M059J (cell line): ENCODE measurements at regions not wholly inside any gene's neighbourhood (a gene's known extent, or its start where the extent isn't known, plus 50 kb on each side); places are given as distances from the start of the nearest gene placed in this dataset.
A peak's percentile ranks its signal among the peaks of the same experiment; 100 is the strongest.

Source experiments
- DNase-seq: peaks from one replicate; pipeline ENCODE4 v3.0.0-alpha.2; 2012; ENCODE audit warnings: low read depth

DNA sequence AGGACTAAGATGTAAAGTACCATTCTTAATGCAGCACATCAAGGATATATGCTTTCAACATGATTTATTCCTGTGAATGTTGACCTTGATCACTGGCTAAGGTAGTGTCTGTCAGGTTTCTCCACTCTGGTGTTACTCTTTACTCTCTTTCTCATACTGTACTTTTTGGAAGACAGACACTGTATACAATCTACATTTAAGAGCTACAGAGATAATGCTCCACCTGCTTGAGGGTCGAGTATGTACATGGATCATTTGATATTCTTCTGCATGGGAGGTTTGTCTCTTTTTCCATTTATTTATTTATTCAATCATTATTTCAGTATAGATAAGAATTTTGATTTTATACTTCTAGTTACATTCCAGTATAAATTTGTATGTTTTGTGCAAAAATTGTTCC, 199.5 kb upstream of the RGPD4 start:
- DNase-seq: no peak

DNA sequence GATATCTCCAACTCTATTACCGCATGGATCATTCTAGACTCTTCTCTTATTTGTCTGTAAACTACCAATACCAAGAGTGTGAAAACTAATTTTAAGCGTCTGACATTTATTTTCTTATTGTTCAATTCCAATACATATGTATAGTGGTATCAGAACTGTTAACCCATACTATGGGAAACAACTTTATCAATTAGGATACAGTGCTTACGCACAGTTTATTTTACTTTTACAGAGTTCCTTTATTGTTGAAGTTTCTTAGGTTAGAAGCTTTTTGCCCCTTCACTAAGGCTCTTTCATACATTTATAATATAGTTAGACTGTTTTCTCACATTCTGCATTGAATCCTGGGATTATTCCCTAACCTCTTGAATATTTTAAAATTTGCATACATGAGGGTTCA, 198.8 kb upstream of the RGPD4 start:
- no peak for DNase-seq

DNA sequence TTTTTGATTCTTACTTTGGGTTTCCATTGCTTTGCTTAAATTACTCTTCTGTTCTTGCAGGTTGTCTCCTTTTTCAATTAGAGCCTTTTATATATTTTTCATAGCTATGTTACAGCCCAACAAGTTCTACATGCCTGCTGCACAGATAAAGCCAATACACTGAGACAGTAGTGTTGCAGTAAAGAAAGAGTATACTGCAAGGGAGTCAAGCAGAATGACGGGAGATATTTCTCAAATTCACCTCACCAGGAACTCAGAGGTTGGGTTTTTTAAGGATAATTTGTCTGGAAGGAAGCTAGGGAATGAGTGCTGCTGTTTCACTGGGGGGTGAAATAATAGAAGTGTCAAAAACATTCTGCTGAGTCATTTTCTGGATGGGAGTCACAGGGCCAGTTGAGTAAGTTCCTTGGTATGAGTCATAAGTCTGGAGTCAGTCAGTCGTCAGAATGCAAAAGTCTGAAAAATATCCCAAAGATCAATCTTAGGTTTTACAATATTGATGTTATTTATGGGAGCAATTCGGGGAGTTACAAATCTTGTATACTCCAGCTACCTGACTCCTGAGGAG, 193.0 kb upstream of the RGPD4 start:
- DNase-seq: peak; percentile 87

DNA sequence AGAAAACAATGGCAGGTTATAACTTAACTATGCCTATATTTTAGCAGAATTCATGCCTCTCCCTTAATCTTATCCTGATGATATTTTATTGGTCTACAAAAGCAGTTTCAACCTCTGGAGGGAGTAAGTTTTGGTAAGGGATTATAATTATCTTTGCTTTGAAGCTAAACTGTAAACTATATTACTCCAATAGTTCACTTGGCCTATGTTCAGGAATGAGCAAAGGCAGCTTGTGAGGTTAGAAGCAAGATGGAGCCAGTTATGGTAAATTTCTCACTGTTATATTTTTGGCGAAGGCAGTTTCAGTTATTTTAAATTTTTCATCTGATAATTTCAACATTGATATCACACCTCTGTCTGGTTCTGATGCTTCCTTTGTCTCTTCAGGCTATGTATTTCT, 192.5 kb upstream of the RGPD4 start:
- DNase-seq: peak; percentile 23

DNA sequence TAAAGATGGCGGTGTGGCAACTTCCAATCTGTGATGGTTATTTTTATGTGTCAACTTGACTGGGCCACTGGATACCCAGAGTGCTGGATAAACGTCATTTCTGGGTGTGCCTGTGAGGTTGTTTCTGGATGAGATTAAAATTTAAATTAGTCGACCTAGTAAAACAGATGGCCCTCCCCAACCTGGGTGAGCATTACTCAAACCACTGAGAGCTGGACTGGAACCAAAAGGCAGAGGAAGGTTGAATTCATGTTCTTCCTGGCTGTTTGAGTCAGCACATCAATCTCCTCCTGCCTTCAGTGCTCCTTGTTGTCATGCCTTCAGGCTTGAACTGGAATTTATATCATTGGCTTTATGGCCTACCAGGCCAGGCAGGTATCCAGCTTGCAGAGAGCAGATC, 190.8 kb upstream of the RGPD4 start:
- DNase-seq: peak; percentile 94

DNA sequence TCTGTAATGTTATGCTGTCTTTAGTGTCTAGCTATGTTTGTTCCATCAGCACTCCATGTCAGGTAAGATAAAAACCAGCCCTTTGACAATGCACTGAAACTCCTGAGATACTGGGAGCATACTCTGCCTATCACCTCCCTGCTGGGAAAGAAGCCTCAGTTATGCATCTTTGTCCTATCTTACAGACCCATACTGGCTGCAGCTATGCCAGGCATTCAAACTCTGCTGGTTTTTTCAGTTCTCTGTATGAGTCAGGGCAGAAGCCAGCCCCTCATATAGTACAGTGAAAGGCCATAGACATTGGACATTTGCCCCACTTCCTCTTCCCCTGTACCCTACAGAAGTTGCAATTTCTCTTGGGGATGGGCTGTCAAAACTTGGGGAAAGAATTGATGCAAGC, 181.1 kb upstream of the RGPD4 start:
- DNase-seq: no peak

DNA sequence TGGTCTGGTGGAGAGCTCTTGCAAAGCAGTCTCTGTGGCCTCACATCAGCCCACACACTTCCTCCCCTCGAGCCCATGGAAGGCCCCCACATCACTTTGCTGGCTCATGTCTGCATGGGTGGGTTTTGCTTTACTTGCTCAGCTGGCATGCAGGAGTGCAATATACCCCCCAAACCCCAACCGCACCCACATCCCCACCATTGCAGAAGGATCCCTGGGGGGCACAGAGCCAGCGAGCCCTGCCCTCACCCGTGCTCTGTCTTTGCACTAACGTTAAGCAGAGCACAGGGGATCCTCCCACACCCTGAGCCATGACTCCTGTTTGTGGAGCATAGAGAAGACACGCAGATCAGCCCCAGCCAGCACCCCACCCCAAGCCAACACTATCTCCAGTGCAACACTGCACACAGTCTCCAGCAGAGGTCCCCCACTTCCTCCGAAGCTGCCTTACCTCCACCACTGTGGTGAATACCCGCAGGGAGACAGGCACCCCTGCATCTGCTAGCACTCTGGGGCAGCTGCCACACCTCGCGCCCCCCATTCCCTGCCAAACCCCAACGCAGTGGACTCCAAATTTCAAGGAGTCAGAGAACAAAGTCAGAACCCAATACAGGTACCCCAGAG, 177.8 kb upstream of the RGPD4 start:
- peak; percentile 18 for DNase-seq

DNA sequence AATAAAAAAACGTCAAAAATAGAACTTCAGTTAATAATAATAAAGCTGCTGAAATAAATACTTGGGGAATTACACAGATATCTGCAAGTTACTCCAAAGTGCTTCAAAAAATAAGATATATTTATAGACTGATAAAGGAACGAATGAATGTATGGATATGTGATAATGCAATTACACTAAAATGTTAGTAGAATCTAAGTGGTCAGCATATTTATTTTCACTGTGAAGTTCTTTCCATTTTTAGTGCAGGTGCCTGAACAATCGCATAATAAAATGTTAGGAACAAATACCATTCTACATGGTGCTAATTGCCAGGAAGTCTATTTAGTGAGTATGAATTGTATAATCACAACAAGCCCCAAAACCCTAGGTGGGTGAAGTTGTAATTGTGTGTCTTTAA, 169.6 kb upstream of the RGPD4 start:
- no peak for DNase-seq

DNA sequence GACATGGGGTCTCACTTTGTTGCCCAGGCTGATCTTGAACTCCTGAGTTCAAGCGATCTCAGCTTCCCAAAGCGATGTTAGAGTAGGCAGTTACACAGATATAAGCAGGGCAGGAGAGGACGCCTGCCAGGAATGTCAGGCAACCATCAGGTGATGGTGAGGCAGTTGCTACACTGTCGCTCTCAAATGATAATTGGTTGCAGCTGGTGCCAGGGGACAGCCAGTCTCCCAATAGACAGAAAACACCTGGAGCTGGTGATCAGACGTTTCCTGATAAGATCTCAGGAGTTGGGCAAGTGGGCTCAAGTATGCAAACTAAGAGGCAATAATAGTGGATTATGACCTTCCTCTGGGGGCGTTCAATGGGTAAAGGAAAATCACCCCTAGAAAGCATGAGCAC, 163.1 kb upstream of the RGPD4 start:
- DNase-seq: no peak

DNA sequence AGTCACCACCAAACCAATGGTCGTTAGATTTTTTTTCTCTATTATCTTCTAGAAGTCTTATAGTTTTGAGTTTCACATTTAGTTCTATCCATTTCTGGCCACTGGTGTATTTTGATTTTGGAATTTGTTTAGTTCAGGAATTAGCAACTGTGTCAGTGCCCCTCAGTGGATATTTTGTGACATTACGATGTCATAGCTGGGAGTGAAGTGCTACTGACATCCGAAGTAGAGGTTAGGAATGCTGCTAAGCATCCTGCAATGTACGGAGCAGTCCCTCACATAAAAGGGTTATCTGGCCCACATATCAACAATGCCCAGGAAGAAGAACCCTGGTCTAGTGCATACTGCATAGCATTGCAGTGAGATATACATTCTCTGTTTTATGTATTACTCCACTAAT, 157.4 kb upstream of the RGPD4 start:
- DNase-seq: peak; percentile 40

DNA sequence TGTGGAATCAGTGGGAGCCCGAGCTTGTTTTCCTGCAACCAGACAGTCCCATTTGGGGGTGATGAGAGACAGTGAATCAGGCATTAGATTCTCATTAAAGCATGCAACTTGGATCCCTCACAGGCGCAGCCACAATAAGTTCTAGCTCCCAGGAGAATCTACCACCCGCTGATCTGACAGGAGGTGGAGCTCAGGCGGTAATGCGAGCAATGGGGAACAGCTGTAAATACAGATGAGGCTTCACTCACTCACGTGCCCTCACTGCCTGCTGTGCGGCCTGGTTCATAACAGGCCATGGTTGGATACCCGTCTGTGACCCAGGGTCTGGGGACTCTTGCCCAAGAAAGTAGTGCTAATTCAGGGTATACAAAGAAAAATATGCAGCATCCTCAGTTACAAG, 144.8 kb upstream of the RGPD4 start:
- DNase-seq: no peak

DNA sequence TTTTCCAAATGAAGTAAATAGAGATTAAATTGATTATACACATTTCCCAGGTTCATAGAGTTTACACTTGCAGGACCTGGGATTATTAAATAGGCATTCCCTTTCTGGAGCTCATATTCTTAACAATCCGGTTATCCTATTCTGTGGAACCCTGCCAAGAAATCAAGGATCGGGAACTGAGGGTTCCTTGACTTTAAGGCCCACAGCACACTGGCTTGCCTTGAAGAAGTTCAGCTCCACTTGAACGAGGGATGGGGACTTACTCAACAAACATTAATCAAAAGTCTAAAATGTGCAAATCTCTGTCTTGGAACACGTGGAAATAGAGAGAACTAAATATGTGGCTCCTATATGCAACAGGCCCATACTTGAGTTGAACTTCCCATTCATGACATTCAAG, 142.3 kb upstream of the RGPD4 start:
- DNase-seq: no peak

DNA sequence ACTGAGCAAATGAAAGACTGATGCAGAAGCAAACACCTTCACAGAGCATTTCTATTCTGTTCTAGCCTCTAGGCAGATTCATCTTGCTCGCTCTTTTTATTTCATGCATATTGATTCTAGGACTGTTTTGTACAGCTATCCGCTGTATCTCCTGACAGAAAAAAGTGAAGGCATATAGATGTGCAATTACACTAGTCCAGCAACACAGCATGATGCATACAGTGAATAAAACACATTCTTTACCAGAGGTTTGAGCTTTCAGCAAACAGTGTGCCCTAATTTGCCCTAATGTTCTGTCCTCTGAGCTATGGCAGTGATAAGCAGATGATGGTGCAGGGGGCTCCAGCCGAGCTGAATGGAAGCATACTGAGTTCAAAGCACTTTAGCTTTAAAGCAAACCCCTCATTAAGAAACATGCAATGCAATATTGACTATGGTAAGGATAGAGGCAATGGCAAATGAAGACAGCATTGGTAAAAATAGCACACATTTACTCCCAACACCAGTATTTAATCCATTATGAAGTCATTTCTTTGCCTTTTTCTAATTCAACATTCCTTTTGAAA, 141.2 kb upstream of the RGPD4 start:
- no peak for DNase-seq

DNA sequence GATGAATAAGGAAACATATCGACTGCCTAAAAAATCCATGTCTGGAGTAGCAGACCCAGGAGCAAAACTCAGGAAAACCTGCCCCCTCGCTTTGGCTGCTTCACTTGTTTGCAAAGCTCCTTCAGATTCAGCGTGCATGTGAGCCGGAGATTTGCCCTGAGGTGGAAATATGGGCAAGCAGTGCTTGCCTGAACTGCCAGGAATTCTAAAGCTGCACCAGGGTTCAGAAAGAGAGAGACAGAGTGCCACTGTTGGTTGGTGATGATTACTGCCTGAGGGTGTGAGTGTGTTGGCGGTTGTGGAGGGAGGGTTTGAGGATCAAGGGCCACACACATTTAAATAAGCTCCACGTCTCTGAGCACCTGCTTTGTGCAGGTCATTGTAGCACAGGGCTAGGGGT, 139.6 kb upstream of the RGPD4 start:
- peak; percentile 54 for DNase-seq

DNA sequence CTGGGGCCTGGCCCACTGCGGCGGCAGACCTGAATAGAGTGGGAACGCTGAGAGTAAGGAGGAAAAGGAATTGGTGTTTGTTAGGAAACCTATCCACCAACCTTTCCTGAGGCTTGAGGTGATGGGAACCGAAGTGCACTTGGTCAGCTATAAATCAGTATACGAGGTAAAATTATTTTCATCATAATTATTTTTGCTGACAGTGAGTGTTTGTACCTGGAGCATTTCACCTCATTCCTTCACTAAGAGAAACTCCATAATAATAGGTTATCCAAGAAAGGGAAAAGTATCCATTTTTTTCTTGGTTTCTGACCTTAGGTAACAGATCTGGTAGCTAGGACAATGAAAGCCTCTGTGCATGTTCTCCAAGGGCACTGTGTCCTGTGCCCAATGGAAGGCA, 138.6 kb upstream of the RGPD4 start:
- no peak for DNase-seq

DNA sequence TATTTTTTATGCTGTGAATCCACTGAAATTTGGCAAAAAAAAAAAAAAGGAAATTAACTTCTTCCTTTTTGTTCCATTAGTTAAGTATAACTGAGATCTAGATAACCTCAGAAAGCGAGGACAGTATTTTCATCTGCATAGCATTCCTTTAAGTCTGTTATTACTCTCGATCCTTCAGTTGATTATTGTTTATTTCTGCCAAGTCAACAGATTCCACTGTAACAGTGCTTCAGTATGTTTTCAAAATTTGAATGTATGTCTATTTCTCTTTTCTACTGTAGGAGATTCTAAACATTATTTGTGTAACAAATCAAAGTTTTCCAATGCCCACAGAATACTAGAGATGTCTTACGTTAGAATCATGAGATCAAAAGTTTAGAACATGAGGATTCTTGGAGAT, 133.1 kb upstream of the RGPD4 start:
- no peak for DNase-seq

DNA sequence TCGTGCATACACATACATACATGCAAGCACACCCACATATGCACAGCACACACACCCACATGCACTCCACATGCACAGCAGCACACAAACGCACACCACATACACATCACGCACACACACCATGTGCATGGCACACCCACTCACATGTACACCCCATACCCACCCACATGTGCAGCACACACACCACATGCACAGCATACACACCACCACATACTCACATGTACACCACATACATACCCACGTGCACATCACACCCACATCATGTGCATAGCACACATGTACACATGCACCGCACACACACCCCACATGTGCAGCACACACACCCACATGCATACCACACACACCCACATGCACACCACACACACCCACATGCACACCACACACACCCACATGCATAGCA, 132.0 kb upstream of the RGPD4 start:
- DNase-seq: no peak

DNA sequence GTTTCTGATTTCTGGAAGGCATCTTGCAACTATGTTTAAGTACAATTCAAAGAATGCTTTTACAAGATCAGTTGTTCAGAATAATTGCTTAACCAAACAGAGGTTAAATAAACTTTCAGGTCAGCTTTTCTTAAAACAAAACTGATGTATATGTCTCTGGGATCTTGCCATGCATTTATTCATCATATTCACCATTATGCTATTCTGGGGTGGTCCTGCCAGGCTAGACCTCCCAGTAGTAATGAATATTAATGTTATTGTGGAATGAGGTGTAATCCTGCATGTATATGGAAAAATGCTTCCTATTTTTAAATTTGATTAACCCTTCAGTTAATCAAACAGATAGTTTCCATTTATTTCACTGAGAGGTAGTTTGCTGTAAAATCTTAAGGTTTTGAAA, 129.3 kb upstream of the RGPD4 start:
- no peak for DNase-seq

DNA sequence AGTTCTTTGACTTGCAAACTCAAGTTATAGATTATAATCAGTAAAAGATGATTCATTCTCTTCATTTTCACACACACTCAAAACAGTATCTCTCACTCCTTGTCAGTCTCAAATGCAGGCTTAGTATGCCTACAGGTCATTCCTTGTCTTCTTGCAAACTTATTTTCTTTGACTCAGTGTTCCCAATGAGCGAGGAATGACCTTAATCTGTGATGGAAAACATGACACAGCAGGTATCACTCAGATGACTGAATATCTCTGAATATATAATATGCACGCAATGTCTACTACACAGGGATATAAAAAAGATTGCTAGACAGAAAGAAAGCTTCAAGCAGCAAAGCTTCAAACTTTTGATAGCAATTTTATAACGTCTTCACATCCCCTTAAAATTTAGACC, 127.8 kb upstream of the RGPD4 start:
- DNase-seq: no peak

DNA sequence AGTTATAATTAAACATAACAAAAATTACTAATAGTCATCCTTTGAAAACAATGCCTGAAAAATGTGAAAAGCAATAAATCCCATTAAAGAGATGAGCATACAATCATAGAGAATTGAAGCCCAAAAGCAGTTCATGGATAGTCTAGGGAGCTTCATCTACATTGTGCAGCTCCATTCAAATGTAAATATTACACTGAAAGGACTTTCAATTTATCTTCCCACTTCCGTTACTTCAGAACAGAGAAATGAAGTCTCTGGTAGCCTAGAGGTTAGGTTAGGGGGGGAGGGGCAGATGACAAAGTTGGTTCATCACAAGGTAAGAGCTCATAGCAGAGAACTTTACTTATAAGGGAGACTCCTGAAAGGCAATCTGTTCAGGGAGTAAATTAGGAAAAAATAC, 126.6 kb upstream of the RGPD4 start:
- no peak for DNase-seq

DNA sequence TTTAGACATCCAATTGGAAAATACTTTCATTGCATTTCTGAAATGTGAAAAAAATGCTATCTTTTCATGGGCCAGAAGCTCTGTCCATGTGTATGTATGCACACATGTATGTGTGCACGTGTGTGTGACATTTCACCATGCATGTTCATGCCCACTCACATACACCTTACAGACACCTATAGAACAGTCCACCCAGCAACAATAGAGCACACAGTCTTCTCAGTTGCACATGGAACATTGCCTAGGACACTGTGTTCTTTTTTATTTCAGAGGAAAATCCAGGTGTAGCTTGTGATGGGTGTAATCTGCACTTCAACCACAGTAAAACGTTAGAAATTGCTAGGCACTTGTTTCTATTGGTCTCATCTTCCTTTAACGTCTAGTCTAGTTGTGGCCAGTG, 114.8 kb upstream of the RGPD4 start:
- DNase-seq: no peak

DNA sequence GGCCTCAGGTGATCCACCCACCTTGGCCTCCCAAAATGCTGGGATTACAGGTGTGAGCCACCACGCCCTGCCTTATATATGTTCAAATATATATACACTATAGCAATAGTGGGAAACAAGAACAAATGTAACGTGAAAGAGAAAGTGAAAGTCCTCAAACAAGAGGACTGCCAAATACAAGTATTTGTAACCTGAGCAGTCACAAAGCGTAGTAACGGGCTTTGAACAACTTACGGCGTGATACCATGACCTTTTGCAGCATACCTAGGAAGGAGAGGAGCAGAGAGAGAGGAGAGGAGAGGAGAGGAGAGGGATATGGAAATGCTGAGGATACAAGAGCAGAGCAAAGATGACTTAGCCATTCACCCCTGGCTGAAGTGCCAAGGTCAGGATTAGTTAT, 113.8 kb upstream of the RGPD4 start:
- peak; percentile 65 for DNase-seq

DNA sequence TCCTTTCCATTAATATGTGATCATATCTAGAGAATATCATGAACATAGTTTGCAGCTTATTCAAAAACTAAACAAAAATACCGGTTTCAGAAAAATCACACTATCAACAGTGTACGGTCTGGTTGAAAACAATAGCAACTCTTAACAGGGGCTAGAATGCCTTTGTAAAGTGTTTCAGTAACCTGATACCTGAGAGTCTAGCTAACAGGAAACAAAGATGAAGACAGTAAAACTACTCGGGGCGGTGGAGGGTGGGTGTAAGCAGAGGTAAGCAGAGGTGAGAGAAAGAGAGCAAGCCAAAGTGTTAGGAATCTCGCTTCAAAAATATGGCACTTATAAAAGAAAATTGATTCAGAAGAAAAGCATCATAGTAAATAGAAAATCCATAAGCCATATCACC, 109.0 kb upstream of the RGPD4 start:
- no peak for DNase-seq

DNA sequence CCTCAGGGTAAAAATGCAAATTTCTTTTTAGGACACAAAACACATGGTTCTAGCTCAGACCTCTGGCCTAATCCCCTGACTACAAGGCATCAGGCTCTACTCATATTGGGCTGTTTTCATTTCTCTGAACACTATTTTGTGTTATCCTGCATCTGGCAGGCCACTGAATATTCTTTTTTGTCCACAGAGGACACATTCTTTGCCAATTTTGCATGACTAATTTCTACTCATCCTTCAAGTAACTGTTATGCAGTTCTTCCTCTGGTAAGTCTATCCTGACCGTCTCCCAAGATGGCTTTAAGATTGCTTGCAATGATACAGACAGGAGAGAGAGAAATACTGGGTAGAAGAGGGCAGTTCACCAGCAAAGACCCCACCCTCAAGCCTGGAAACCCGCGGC, 107.6 kb upstream of the RGPD4 start:
- DNase-seq: peak; percentile 35
